Raji (cell line): ENCODE measurements at regions not wholly inside any gene's neighbourhood (a gene's known extent, or its start where the extent isn't known, plus 50 kb on each side); places are given as distances from the start of the nearest gene placed in this dataset.

Experiments
- POLR2A ChIP-seq: IDR thresholded peaks from 2 replicates; pipeline ENCODE4 v1.6.1; 2011; ENCODE audit warnings: low read depth, low read length, control low read depth; ENCODE audit not compliant: insufficient read depth

- TF ChIP-seq POLR2A, result no peak
Observed at GRCh38 chr22:19595532-19595931, 71.3 kb upstream of the CLDN5 start.

GRCh38 chr22:19596680-19597398, 72.6 kb upstream of the CLDN5 start:
- no peak for TF ChIP-seq POLR2A

- 0 out of 2 replicates have a peak, but pooled peaks have one; percentile 19 for TF ChIP-seq POLR2A
Observed at GRCh38 chr22:19597399-19597735, 73.2 kb upstream of the CLDN5 start.

GRCh38 chr22:19598054-19598855, 74.0 kb upstream of the CLDN5 start:
- TF ChIP-seq POLR2A, result no peak

GRCh38 chr22:19599004-19599403, 74.8 kb upstream of the CLDN5 start:
- TF ChIP-seq POLR2A, result no peak

GRCh38 chr22:19599626-19600243, 75.5 kb upstream of the CLDN5 start:
- TF ChIP-seq POLR2A, result no peak

- TF ChIP-seq POLR2A, result no peak
Observed at GRCh38 chr22:19603767-19604166, 79.6 kb upstream of the CLDN5 start.

- no peak for TF ChIP-seq POLR2A
Observed at GRCh38 chr22:19604711-19605268, 80.6 kb upstream of the CLDN5 start.

- TF ChIP-seq POLR2A, result no peak
Observed at GRCh38 chr22:19605508-19606331, 81.5 kb upstream of the CLDN5 start.

GRCh38 chr22:19606332-19607191, 82.4 kb upstream of the CLDN5 start:
- no peak for TF ChIP-seq POLR2A

- TF ChIP-seq POLR2A, result no peak
Observed at GRCh38 chr22:19607192-19608002, 83.2 kb upstream of the CLDN5 start.

- no peak for TF ChIP-seq POLR2A
Observed at GRCh38 chr22:19608003-19608690, 83.9 kb upstream of the CLDN5 start.
